Germinal center (tissue), 1 donor: ENCODE measurements at regions not wholly inside any gene's neighbourhood (a gene's known extent, or its start where the extent isn't known, plus 50 kb on each side); places are given as distances from the start of the nearest gene placed in this dataset.

Experiments
- DNase-seq: peaks from one replicate; pipeline ENCODE4 v3.0.0; 2012; ENCODE audit warnings: mixed read lengths, low spot score

DNA sequence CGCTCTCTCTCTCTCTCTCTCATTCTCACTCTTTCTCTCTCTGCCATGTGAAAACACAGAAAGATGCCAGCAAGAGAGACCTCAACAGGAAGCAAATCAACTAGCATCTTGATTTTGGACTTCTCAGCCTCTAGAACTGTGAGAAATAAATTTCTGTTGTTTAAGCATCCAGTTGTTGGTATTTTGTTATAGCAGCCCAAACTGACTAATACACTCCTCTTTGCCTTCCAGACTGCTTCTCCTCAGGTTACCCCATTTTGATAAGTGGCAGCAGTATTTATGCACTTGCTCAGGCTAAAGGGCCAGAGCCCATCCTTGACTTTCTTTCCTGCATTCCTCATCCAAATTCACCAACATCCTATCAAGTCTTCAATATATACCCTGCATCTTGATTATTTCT, 76.6 kb upstream of the NANOGP8 start:
- no peak for DNase-seq

DNA sequence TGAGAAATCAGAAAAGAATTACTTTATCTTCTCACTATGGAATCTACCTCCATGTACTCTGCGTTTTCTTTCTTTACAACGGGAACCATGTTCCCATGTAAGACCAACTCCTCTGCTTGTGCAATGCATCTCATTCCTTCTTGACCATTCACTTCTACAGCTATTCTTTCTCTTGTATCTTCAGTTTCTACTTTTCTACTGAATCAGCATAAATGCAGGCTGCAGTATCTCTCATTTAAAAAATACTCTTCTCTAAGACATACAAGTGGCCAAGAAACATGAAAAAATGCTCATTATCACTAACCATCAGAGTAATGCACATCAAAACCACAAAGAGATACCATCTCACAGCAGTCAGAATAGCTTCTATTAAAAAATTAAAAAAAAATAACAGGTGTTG, 74.1 kb upstream of the NANOGP8 start:
- DNase-seq, result no peak

DNA sequence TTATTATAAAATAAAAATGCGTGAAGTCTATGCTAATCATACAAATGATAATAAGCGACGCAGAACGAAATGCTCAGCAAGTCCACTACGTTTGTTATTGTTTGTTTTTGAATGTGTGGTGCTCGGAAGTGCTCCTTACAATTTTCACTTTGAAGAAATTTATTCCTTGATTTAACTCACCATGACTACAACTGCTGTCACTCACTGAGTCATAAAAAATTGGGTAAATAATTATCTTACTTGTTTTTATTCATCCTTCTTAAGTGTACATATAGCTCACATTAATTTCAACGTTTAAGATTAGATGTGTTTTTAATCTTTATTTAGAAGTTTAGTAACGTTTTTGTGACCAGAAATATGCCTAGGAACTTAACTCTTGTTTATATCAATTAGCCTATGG, 66.7 kb upstream of the NANOGP8 start:
- DNase-seq, result no peak

DNA sequence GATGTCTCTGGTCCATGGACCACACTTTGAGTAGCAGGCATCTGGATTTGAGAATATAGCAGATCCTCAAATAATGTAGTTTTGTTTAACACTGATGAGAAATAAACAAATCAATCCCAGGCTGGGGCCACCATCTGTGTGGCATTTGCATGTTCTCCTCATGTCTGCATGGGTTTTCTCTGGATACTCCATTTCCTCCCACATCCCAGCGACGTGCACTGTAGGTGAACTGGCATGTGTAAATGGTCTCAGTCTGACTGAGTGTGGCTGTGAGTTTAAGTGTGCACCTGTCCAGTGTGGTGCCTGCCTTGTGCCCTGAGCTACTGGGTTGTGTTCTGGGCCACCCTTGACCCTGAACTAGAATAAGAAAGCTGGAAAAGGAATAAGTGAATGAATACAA, 66.3 kb upstream of the NANOGP8 start:
- DNase-seq, result no peak

DNA sequence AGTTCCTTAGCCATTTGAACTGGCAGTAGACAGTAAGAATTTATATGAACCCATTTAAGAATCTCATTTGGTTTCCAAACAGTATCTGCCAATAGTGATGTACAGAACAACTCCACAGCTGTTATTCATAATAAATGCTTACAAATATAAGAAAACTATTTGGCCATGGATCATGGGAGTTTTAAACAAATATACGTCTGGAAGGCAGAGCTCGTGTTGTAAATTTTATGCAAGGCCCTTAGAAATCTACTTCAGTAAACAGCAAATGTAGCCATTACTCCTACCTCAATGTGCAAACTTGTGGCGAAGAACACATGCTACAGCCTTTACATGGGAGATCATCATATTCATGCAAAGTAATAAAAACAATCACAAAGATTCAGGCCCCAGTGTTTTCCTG, 65.3 kb upstream of the NANOGP8 start:
- DNase-seq, result no peak

DNA sequence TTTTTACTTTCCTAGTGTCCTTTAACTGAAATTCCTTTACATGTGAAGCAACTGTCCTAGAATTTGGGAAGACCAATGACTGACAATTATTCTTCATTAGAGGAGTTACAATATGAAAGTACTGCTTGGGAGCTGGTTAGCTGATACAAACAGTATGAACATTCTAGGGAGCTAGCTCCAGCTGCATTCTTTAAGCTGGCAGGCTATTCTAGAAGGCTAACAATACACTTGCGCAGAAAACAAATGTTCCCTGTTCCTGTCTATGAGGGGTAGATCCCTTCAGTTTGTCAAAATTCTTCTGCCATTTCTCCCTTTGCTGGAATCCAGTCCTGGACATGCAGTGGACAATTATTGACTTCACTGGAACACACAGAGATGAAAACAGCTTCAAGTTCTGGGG, 60.2 kb upstream of the NANOGP8 start:
- no peak for DNase-seq

DNA sequence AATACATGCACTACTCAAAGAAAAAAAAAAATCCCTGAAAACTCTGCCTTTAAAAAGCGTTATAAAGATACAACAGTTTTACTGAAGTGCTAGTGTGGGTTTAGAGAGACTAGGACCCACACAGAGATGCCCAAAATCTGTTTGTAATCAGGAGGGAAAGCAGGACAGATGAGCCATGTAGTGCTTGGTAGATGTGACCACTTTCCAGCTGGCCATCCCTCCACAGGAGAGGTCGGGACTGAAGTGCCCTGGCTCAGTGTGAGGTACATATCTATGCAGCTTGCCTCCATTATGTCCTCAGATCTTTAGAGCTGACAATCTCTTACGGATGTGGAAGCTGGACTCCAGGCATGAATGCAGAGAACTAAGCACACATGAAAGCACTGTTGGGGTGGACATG, 57.5 kb upstream of the NANOGP8 start:
- no peak for DNase-seq

DNA sequence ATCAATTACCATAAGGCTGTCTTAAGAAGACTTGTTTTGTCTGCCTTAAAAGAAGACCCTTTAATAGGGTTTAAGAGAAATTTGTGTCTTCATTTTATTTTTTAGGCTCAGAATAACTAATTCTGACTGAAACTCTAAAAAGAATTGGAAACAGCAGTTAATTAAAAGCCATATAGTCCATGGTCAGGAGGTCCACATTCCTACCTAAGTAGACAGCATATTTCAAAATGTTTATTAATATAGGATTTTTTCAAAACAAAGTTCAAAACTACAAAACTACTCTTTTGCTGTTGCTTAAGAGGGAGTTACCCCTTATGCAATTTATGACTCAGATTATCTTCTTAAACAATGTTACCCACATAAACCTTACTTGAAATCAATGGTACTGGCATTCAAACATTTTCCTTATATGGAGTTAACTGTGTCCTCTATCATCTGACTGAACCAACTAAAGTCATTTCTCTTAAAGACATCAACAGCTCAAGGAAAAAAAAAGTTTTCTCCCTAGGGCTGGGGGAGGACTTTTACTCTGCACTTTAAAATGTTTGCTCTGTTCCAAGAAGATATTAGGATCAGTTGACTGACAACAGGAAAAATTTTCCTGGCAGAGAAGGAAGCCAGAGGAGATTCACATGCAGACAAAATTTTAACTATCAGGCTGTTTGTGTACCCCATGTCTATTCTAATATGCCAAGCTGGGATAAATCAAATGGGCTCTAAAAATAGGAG, 56.8 kb upstream of the NANOGP8 start:
- no peak for DNase-seq

DNA sequence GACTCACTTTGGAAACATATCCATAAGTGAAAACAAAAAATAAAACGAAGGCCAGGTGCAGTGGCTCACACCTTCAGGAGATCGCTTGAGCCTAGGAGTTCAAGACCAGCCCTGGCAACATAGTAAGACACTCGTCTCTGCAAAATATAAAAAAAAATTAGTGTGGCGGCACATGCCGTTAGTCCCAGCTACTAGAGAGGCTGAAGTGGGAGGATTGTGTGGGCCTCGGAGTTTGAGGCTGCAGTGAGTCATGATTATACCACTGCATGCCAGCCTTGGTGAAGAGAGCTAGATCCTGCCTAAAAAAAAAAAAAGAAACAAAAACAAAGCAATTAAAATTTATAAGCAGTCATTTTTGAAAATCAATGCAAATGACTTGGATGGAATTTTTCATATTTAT, 54.7 kb upstream of the NANOGP8 start:
- no peak for DNase-seq

DNA sequence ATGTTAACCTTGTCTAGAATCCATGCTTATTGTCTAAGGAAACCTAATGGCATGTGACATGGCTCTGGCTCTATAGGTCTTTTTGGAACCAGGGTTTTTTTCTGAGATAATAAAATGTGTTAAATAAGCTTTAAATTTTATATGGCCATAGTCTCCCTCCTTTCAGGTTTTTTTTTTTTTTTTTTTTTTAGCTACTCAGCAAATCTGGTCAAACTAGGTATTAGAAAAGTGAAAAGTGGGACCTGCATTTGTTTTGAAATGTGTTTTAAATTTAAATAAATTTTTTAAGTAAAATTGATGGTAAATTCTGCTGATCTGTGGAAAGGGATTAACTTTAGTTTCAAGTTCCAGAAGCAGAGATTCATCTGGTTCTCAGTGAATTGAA, 52.1 kb upstream of the NANOGP8 start:
- DNase-seq, result no peak

DNA sequence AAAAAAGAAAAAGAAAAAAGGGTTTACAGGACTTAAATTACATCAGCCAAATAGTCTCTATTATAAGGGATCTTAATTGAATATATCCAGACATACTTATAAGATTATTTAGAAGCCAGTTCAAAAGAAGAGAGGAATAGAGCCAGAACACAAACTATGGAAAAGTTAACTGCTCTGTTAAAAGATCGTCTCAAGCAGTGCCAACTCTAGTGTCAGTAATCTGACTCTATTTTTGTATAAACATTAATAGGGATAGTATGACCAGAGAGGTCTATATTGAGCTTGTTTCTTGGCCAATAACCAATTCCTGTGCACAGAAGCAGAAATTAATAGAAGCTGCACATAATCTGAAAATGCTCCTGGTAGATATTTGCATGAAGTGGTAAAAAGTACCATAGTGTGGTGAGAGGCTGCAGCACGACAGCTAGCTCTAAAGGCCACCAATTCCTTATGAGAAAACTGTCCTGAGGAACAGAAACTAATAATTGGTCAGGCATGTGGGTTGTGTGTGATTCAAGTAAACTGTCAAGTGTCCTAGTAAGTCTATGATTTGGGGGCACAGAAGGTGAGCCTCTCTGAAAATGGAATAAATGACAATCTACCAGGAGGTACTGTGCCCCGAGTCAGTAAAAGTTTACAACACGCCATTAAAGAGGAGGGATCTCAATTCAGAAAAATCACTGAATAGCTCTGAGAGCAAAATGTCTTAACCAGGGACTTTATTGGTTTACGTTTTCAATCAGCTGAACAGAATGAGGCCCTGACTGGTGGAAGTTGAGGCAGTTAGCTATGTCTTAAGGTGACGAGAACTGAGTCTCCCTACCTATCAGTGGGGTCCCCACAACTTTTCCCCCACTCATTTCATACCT, 51.5 kb upstream of the NANOGP8 start:
- no peak for DNase-seq
